PC-9 (cell line): ENCODE measurements at regions not wholly inside any gene's neighbourhood (a gene's known extent, or its start where the extent isn't known, plus 50 kb on each side); places are given as distances from the start of the nearest gene placed in this dataset.

Source experiments
- EZH2 ChIP-seq: fragments of 200-600 bp; sonication (generic); IDR thresholded peaks from 2 replicates; pipeline ENCODE4 v1.8.0; 2017; ENCODE audit warnings: antibody characterized with exemption, low read depth
- TF ChIP-seq, protein P1 (sequence below): fragments of 200-600 bp; sonication (generic); conservative IDR thresholded peaks from 2 replicates; pipeline ENCODE4 v1.6.1; 2017; ENCODE audit warnings: mixed run types, antibody characterized with exemption, mild to moderate bottlenecking, moderate library complexity

- TF ChIP-seq, protein P1, sequence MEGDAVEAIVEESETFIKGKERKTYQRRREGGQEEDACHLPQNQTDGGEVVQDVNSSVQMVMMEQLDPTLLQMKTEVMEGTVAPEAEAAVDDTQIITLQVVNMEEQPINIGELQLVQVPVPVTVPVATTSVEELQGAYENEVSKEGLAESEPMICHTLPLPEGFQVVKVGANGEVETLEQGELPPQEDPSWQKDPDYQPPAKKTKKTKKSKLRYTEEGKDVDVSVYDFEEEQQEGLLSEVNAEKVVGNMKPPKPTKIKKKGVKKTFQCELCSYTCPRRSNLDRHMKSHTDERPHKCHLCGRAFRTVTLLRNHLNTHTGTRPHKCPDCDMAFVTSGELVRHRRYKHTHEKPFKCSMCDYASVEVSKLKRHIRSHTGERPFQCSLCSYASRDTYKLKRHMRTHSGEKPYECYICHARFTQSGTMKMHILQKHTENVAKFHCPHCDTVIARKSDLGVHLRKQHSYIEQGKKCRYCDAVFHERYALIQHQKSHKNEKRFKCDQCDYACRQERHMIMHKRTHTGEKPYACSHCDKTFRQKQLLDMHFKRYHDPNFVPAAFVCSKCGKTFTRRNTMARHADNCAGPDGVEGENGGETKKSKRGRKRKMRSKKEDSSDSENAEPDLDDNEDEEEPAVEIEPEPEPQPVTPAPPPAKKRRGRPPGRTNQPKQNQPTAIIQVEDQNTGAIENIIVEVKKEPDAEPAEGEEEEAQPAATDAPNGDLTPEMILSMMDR, result no peak
- no peak for TF ChIP-seq EZH2
Observed at GRCh38 chr5:20833081-20833627, 845.2 kb upstream of the CDH18 start.
